ENCODE measurements at regions not wholly inside any gene's neighbourhood (a gene's known extent, or its start where the extent isn't known, plus 50 kb on each side); places are given as distances from the start of the nearest gene placed in this dataset.

GRCh38 chr16:27687605-27688004 lies 137.7 kb downstream of the KATNIP start:
- Histone ChIP-seq H3K4me1 (ENCODE audit: control insufficient read depth, insufficient read depth, low read length, poor library complexity, severe bottlenecking) (no peaks in the 10 kb centered on the region), H3K4me3 (ENCODE audit: low read depth, low read length) (no peak overlapping the region), H3K27me3 (ENCODE audit: control insufficient read depth, insufficient read depth, low read length) (no peaks in the 10 kb centered on the region), H3K9me3 (ENCODE audit: control insufficient read depth in 2 of 2, low read length in 2 of 2) (no peaks in the 10 kb centered on the region), H3K36me3 (ENCODE audit: control insufficient read depth, insufficient read depth, low read length) (peaks cover 2% of the 10 kb centered on the region), H3K27ac (ENCODE audit: insufficient read depth, low read length, poor library complexity, severe bottlenecking) (no peak overlapping the region)
- H3K27ac Mint-ChIP-seq = no peak overlapping the region
- no peak overlapping the region for H3K4me3 Mint-ChIP-seq
- no peaks in the 10 kb centered on the region for H3K27me3 Mint-ChIP-seq
- H3K9me3 Mint-ChIP-seq = no peaks in the 10 kb centered on the region
- DNase-seq = no peak
- no peak for ATAC-seq (ENCODE audit: low read depth in 2 of 2)
- H3K36me3 Mint-ChIP-seq = peaks cover 16% of the 10 kb centered on the region
- no peaks in the 10 kb centered on the region for H3K4me1 Mint-ChIP-seq

GRCh38 chr16:27689711-27690110 lies 139.8 kb downstream of the KATNIP start:
- Histone ChIP-seq H3K36me3 (ENCODE audit: control insufficient read depth, insufficient read depth, low read length) (no peaks in the 10 kb centered on the region), H3K27me3 (ENCODE audit: control insufficient read depth, insufficient read depth, low read length) (no peaks in the 10 kb centered on the region), H3K4me3 (ENCODE audit: low read depth, low read length) (no peak overlapping the region), H3K4me1 (ENCODE audit: control insufficient read depth, insufficient read depth, low read length, poor library complexity, severe bottlenecking) (no peaks in the 10 kb centered on the region), H3K9me3 (ENCODE audit: control insufficient read depth in 2 of 2, low read length in 2 of 2) (no peaks in the 10 kb centered on the region), H3K27ac (ENCODE audit: insufficient read depth, low read length, poor library complexity, severe bottlenecking) (no peak overlapping the region)
- Mint-ChIP-seq H3K9me3 (no peaks in the 10 kb centered on the region), H3K27me3 (no peaks in the 10 kb centered on the region), H3K4me3 (no peak overlapping the region), H3K27ac (no peak overlapping the region), H3K36me3 (peaks cover 6% of the 10 kb centered on the region), H3K4me1 (no peaks in the 10 kb centered on the region)
- DNase-seq (no peak), ATAC-seq (ENCODE audit: low read depth in 2 of 2) (no peak)

- Histone ChIP-seq H3K27me3 (ENCODE audit: control insufficient read depth, insufficient read depth, low read length) (no peaks in the 10 kb centered on the region), H3K36me3 (ENCODE audit: control insufficient read depth, insufficient read depth, low read length) (no peaks in the 10 kb centered on the region), H3K27ac (ENCODE audit: insufficient read depth, low read length, poor library complexity, severe bottlenecking) (no peak overlapping the region), H3K4me3 (ENCODE audit: low read depth, low read length) (no peak overlapping the region), H3K4me1 (ENCODE audit: control insufficient read depth, insufficient read depth, low read length, poor library complexity, severe bottlenecking) (no peaks in the 10 kb centered on the region), H3K9me3 (ENCODE audit: control insufficient read depth in 2 of 2, low read length in 2 of 2) (no peaks in the 10 kb centered on the region)
- Mint-ChIP-seq H3K27ac (no peak overlapping the region), H3K27me3 (no peaks in the 10 kb centered on the region), H3K36me3 (peaks cover 6% of the 10 kb centered on the region), H3K4me1 (no peaks in the 10 kb centered on the region), H3K4me3 (no peak overlapping the region), H3K9me3 (no peaks in the 10 kb centered on the region)
- ATAC-seq (ENCODE audit: low read depth in 2 of 2) (no peak), DNase-seq (peak in 1 of 3 donors; percentile 32)
Observed at GRCh38 chr16:27690608-27691007, 140.7 kb downstream of the KATNIP start.

GRCh38 chr16:27691721-27692120 lies 141.8 kb downstream of the KATNIP start:
- Histone ChIP-seq H3K36me3 (ENCODE audit: control insufficient read depth, insufficient read depth, low read length) (no peaks in the 10 kb centered on the region), H3K27ac (ENCODE audit: insufficient read depth, low read length, poor library complexity, severe bottlenecking) (no peak overlapping the region), H3K27me3 (ENCODE audit: control insufficient read depth, insufficient read depth, low read length) (no peaks in the 10 kb centered on the region), H3K4me3 (ENCODE audit: low read depth, low read length) (no peak overlapping the region), H3K9me3 (ENCODE audit: control insufficient read depth in 2 of 2, low read length in 2 of 2) (no peaks in the 10 kb centered on the region), H3K4me1 (ENCODE audit: control insufficient read depth, insufficient read depth, low read length, poor library complexity, severe bottlenecking) (no peaks in the 10 kb centered on the region)
- no peaks in the 10 kb centered on the region for H3K27me3 Mint-ChIP-seq
- H3K4me3 Mint-ChIP-seq = no peak overlapping the region
- peaks cover 0 to 2% (median 0%) of the 10 kb centered on the region in 7 donors for H3K9me3 Mint-ChIP-seq
- no peak overlapping the region for H3K27ac Mint-ChIP-seq
- peaks cover 10% of the 10 kb centered on the region for H3K36me3 Mint-ChIP-seq
- ATAC-seq (ENCODE audit: low read depth in 2 of 2) (no peak), DNase-seq (no peak)
- H3K4me1 Mint-ChIP-seq = no peaks in the 10 kb centered on the region

- H3K9me3 Mint-ChIP-seq = peaks cover 0 to 2% (median 0%) of the 10 kb centered on the region in 7 donors
- Histone ChIP-seq H3K4me3 (ENCODE audit: low read depth, low read length) (no peak overlapping the region), H3K27me3 (ENCODE audit: control insufficient read depth, insufficient read depth, low read length) (no peaks in the 10 kb centered on the region), H3K36me3 (ENCODE audit: control insufficient read depth, insufficient read depth, low read length) (no peaks in the 10 kb centered on the region), H3K27ac (ENCODE audit: insufficient read depth, low read length, poor library complexity, severe bottlenecking) (no peak overlapping the region), H3K4me1 (ENCODE audit: control insufficient read depth, insufficient read depth, low read length, poor library complexity, severe bottlenecking) (no peaks in the 10 kb centered on the region), H3K9me3 (ENCODE audit: control insufficient read depth in 2 of 2, low read length in 2 of 2) (no peaks in the 10 kb centered on the region)
- H3K36me3 Mint-ChIP-seq = peaks cover 10% of the 10 kb centered on the region
- H3K27me3 Mint-ChIP-seq = no peaks in the 10 kb centered on the region
- no peak for ATAC-seq (ENCODE audit: low read depth in 2 of 2)
- DNase-seq = no peak
- H3K4me3 Mint-ChIP-seq = no peak overlapping the region
- no peak overlapping the region for H3K27ac Mint-ChIP-seq
- no peaks in the 10 kb centered on the region for H3K4me1 Mint-ChIP-seq
Observed at GRCh38 chr16:27692576-27692975, 142.6 kb downstream of the KATNIP start.

GRCh38 chr16:27695161-27695560 lies 145.2 kb downstream of the KATNIP start:
- H3K27me3 ChIP-seq (ENCODE audit: control insufficient read depth, insufficient read depth, low read length) = no peaks in the 10 kb centered on the region
- H3K27ac ChIP-seq (ENCODE audit: insufficient read depth, low read length, poor library complexity, severe bottlenecking) = no peak overlapping the region
- Mint-ChIP-seq H3K27me3 (no peaks in the 10 kb centered on the region), H3K4me1 (no peaks in the 10 kb centered on the region), H3K27ac (peak overlapping the region in 2 of 3 donors; percentile 48 to 57), H3K36me3 (peaks cover 21% of the 10 kb centered on the region), H3K4me3 (no peak overlapping the region), H3K9me3 (peaks cover 0 to 2% (median 0%) of the 10 kb centered on the region in 7 donors)
- DNase-seq (no peak), ATAC-seq (ENCODE audit: low read depth in 2 of 2) (no peak)
- no peak overlapping the region for H3K4me3 ChIP-seq (ENCODE audit: low read depth, low read length)
- H3K9me3 ChIP-seq (ENCODE audit: control insufficient read depth in 2 of 2, low read length in 2 of 2) = no peaks in the 10 kb centered on the region
- H3K4me1 ChIP-seq (ENCODE audit: control insufficient read depth, insufficient read depth, low read length, poor library complexity, severe bottlenecking) = no peaks in the 10 kb centered on the region
- H3K36me3 ChIP-seq (ENCODE audit: control insufficient read depth, insufficient read depth, low read length) = no peaks in the 10 kb centered on the region

- Histone ChIP-seq H3K9me3 (ENCODE audit: control insufficient read depth in 2 of 2, low read length in 2 of 2) (no peaks in the 10 kb centered on the region), H3K27ac (ENCODE audit: insufficient read depth, low read length, poor library complexity, severe bottlenecking) (no peak overlapping the region), H3K4me3 (ENCODE audit: low read depth, low read length) (no peak overlapping the region), H3K27me3 (ENCODE audit: control insufficient read depth, insufficient read depth, low read length) (no peaks in the 10 kb centered on the region), H3K4me1 (ENCODE audit: control insufficient read depth, insufficient read depth, low read length, poor library complexity, severe bottlenecking) (no peaks in the 10 kb centered on the region), H3K36me3 (ENCODE audit: control insufficient read depth, insufficient read depth, low read length) (no peaks in the 10 kb centered on the region)
- Mint-ChIP-seq H3K9me3 (peaks cover 0 to 2% (median 0%) of the 10 kb centered on the region in 7 donors), H3K27ac (no peak overlapping the region), H3K4me3 (no peak overlapping the region), H3K4me1 (peaks cover 0 to 3% (median 0%) of the 10 kb centered on the region in 4 donors), H3K36me3 (peaks cover 28% of the 10 kb centered on the region), H3K27me3 (no peaks in the 10 kb centered on the region)
- DNase-seq (no peak), ATAC-seq (ENCODE audit: low read depth in 2 of 2) (no peak)
Observed at GRCh38 chr16:27698266-27698665, 148.3 kb downstream of the KATNIP start.

- Mint-ChIP-seq H3K9me3 (peaks cover 0 to 2% (median 0%) of the 10 kb centered on the region in 7 donors), H3K27ac (no peak overlapping the region), H3K4me3 (no peak overlapping the region), H3K36me3 (peaks cover 29% of the 10 kb centered on the region), H3K4me1 (peaks cover 0 to 3% (median 0%) of the 10 kb centered on the region in 4 donors), H3K27me3 (no peaks in the 10 kb centered on the region)
- Histone ChIP-seq H3K4me1 (ENCODE audit: control insufficient read depth, insufficient read depth, low read length, poor library complexity, severe bottlenecking) (no peaks in the 10 kb centered on the region), H3K27ac (ENCODE audit: insufficient read depth, low read length, poor library complexity, severe bottlenecking) (no peak overlapping the region), H3K9me3 (ENCODE audit: control insufficient read depth in 2 of 2, low read length in 2 of 2) (no peaks in the 10 kb centered on the region), H3K27me3 (ENCODE audit: control insufficient read depth, insufficient read depth, low read length) (no peaks in the 10 kb centered on the region), H3K4me3 (ENCODE audit: low read depth, low read length) (no peak overlapping the region), H3K36me3 (ENCODE audit: control insufficient read depth, insufficient read depth, low read length) (no peaks in the 10 kb centered on the region)
- DNase-seq (no peak), ATAC-seq (ENCODE audit: low read depth in 2 of 2) (no peak)
Observed at GRCh38 chr16:27698746-27699145, 148.8 kb downstream of the KATNIP start.
